ENCODE measurements at regions not wholly inside any gene's neighbourhood (a gene's known extent, or its start where the extent isn't known, plus 50 kb on each side); places are given as distances from the start of the nearest gene placed in this dataset.

DNA sequence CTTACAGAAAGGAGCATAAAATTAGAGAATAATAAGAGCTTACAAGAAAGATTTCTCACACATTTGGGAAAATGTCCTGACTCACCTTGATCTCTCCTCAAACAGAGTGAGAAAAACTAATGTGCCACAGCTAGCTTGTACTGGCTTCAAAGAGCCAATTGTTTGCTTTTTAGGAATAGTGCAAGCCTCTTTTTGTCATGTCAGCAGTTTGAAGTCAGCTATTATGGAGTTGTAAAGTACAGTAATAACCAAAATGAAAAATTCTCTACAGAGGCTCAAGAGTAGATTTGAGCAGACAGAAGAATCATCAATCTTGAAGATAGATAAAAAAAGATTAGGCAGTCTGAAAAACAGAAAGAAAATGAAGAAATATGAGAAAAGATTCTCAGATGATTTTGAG, 313.4 kb upstream of the GPR149 start:
- TF ChIP-seq, protein P1, sequence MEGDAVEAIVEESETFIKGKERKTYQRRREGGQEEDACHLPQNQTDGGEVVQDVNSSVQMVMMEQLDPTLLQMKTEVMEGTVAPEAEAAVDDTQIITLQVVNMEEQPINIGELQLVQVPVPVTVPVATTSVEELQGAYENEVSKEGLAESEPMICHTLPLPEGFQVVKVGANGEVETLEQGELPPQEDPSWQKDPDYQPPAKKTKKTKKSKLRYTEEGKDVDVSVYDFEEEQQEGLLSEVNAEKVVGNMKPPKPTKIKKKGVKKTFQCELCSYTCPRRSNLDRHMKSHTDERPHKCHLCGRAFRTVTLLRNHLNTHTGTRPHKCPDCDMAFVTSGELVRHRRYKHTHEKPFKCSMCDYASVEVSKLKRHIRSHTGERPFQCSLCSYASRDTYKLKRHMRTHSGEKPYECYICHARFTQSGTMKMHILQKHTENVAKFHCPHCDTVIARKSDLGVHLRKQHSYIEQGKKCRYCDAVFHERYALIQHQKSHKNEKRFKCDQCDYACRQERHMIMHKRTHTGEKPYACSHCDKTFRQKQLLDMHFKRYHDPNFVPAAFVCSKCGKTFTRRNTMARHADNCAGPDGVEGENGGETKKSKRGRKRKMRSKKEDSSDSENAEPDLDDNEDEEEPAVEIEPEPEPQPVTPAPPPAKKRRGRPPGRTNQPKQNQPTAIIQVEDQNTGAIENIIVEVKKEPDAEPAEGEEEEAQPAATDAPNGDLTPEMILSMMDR (IDR thresholded peaks at IDR 0.05; ENCODE audit: low read depth, low read length) = no peak
- no peak overlapping the region for H3K27ac ChIP-seq

DNA sequence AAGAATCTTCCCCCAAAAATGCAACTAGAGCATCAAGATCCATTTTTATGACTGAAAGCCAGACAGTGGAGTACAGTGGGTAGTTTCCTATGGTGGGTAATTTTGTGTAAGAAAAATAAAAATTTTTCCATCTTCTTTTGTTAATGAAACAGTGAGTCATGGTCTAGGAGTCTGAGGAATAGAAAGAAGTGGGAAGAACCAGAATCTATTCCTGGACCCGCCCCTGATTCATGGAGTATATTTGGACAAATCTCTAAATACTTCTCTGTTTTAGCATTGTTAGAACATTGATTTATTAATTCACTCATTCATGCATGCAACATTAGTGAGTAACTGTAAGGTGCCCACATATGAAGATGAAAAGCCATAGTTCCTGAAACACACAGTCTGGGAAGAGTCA, 304.5 kb upstream of the GPR149 start:
- no peaks in the 10 kb centered on the region for H3K27me3 ChIP-seq
- H3K9me3 ChIP-seq (ENCODE audit: low read depth) = no peaks in the 10 kb centered on the region
- H3K27ac ChIP-seq = no peak overlapping the region
- no peak overlapping the region for H3K4me3 ChIP-seq
- TF ChIP-seq, protein P1 (IDR thresholded peaks at IDR 0.05; ENCODE audit: low read depth, low read length) = no peak
- no peaks in the 10 kb centered on the region for H3K4me1 ChIP-seq (ENCODE audit: low read depth)
- H3K36me3 ChIP-seq = no peaks in the 10 kb centered on the region
- no peak for DNase-seq (ENCODE audit: low read depth in 1 of 2, low spot score in 1 of 2)

More for the DNA sequence above, 313.4 kb upstream of the GPR149 start:
- Histone ChIP-seq H3K27me3 (no peaks in the 10 kb centered on the region), H3K9me3 (ENCODE audit: low read depth) (no peaks in the 10 kb centered on the region), H3K36me3 (no peaks in the 10 kb centered on the region), H3K4me1 (ENCODE audit: low read depth) (no peaks in the 10 kb centered on the region), H3K4me3 (no peak overlapping the region)
- DNase-seq (ENCODE audit: low read depth in 1 of 2, low spot score in 1 of 2) = no peak

DNA sequence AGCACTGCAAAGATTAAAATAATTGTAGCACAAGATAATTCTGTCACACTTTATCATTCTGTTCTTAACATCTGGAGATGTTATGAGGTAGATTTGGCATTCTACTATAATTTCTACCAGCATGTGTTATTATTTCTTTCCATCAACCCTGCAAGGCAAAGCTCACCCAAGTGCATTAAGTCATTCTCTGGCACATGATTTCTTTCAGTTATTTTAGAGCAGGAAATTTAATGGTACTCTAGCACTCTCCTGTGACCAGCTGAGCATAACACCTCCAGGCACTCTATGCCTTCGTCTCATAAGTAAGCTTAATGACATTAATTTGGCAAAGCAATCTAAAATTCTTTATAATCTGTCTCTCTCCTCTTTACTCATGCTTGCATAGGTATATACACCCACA, 300.2 kb upstream of the GPR149 start:
- no peaks in the 10 kb centered on the region for H3K9me3 ChIP-seq (ENCODE audit: low read depth)
- H3K4me3 ChIP-seq = no peak overlapping the region
- TF ChIP-seq, protein P1 (IDR thresholded peaks at IDR 0.05; ENCODE audit: low read depth, low read length) = no peak
- H3K27me3 ChIP-seq = no peaks in the 10 kb centered on the region
- H3K27ac ChIP-seq = no peak overlapping the region
- no peaks in the 10 kb centered on the region for H3K36me3 ChIP-seq
- no peak for DNase-seq (ENCODE audit: low read depth in 1 of 2, low spot score in 1 of 2)
- H3K4me1 ChIP-seq (ENCODE audit: low read depth) = no peaks in the 10 kb centered on the region

DNA sequence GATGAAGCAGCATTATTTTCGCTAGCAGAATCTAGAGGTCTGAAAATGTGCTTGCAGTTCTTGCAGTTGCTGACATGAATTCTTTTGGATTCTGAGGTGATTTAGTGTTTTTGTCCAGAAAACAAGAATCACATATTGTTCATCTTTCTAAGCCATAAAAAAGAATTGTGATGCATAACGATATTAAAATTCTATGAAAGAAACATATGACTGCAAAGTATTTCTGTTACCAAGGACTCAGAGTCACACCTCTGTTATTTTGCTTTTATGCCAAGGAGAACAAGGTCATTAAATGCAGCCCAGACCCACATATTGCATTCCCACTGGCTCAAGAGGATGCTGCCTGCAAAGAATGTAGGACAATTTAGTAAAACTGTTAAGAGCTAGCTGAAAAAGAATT, 299.8 kb upstream of the GPR149 start:
- TF ChIP-seq, protein P1 (IDR thresholded peaks at IDR 0.05; ENCODE audit: low read depth, low read length) = no peak
- H3K27ac ChIP-seq = no peak overlapping the region
- DNase-seq (ENCODE audit: low read depth in 1 of 2, low spot score in 1 of 2) = no peak

DNA sequence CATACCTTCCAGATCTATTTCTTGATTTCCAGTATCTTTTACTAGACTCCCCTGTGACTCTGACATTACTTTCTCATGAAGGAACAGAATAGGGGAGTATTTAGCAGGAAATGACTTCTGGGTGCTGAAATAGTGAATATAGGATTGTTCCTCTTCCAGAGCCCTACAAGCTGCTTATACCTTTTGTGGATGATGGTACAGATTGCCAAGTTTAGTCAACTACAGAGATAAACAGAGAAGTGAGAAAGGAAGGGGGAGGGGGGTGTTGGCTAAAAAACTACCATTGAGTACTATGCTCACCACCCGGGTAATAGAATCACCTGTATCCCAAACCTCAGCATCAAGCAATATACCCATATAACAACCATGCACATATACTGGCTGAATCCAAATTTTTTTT, 298.3 kb upstream of the GPR149 start:
- Histone ChIP-seq H3K27me3 (no peaks in the 10 kb centered on the region), H3K36me3 (no peaks in the 10 kb centered on the region), H3K4me1 (ENCODE audit: low read depth) (no peaks in the 10 kb centered on the region), H3K9me3 (ENCODE audit: low read depth) (no peaks in the 10 kb centered on the region), H3K27ac (no peak overlapping the region), H3K4me3 (no peak overlapping the region)
- no peak for DNase-seq (ENCODE audit: low read depth in 1 of 2, low spot score in 1 of 2)
- TF ChIP-seq, protein P1 (IDR thresholded peaks at IDR 0.05; ENCODE audit: low read depth, low read length) = no peak

More for the DNA sequence above, 299.8 kb upstream of the GPR149 start:
- H3K4me1 ChIP-seq (ENCODE audit: low read depth) = no peaks in the 10 kb centered on the region
- no peaks in the 10 kb centered on the region for H3K36me3 ChIP-seq
- no peak overlapping the region for H3K4me3 ChIP-seq
- H3K27me3 ChIP-seq = no peaks in the 10 kb centered on the region
- no peaks in the 10 kb centered on the region for H3K9me3 ChIP-seq (ENCODE audit: low read depth)

DNA sequence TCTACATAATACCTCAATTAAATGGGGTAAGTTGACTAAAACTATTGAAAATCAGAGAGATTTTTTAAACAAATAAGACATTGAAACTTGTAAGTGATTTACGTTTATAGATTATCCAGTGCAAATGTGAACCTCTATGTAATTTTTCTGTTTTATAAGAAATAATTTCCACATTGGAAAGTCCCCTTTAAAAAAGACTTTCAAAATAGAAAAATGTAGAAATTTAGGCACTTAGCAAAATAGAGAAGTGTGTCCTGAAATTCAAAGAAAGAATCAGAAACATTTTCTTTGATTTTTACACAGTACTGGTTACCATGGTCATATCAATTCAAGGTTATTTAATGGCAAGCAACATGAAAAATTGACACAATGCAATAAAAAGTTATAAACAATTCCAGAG, 290.9 kb upstream of the GPR149 start:
- TF ChIP-seq, protein P1 (IDR thresholded peaks at IDR 0.05; ENCODE audit: low read depth, low read length) = no peak
- Histone ChIP-seq H3K9me3 (ENCODE audit: low read depth) (no peaks in the 10 kb centered on the region), H3K27ac (no peak overlapping the region), H3K4me1 (ENCODE audit: low read depth) (no peaks in the 10 kb centered on the region), H3K27me3 (no peaks in the 10 kb centered on the region), H3K4me3 (no peak overlapping the region), H3K36me3 (no peaks in the 10 kb centered on the region)
- no peak for DNase-seq (ENCODE audit: low read depth in 1 of 2, low spot score in 1 of 2)

Data from cardiac muscle cell (in vitro differentiated cells and primary cell).